ENCODE measurements at regions not wholly inside any gene's neighbourhood (a gene's known extent, or its start where the extent isn't known, plus 50 kb on each side); places are given as distances from the start of the nearest gene placed in this dataset.

DNA sequence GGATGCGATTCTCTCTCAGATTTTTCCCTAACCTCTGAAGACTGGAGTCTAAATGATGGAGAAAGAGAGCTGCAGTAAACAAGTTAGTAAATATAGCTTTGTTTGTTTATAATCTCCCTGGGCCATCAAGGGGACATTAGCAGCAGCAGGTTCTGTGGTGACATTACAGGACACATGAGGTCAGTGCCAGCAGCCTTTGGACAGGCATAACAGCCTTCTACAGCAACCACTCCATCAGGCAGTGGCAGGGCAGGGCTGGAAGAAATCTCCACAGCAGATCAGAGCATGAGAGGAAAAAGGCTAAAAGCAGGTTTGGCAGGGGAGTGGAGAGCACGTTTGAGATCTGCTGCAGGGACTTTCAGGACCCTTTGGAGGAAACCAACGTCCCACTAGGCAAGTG lies 127.6 kb upstream of the ACP3 start:
- no peak for DNase-seq (ENCODE audit: low spot score)

DNA sequence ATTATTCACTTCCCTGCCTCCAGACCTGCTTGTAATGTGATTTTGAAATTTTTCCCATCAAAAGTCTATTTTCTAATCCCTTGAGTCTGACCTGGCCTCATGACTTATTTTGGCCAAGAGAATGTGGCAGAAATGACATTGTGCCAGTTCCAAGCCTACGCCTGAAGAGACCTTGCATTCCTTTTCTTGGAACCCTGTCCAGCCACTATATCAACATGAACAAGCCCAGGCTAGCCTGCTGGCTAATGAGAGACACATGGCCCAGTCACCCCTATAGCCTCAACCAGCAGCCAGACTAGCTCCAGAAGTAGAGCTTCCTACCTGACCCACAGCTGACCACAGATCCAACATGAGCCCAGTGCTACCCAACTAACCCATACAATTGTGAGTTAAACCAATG lies 121.1 kb upstream of the ACP3 start:
- DNase-seq (ENCODE audit: low spot score): no peak

DNA sequence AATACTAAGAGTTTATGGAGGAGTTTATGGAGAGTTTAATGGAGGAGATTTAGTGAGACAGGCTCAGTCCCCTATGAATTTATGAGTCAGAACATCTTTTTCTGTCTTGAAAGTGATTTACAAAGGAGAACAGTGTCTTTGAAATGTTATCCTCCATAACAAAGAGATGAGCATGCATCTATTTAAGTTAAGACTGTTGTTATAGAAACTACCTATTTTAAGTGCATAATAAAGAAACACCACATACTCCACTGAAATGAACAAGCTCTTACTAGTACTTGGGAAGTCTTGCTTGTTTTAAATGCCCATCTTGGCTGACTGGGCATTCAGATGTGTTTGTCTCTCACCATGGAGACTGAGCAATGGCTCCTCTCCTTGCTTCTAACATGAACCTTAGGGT lies 118.7 kb upstream of the ACP3 start:
- no peak for DNase-seq (ENCODE audit: low spot score)

DNA sequence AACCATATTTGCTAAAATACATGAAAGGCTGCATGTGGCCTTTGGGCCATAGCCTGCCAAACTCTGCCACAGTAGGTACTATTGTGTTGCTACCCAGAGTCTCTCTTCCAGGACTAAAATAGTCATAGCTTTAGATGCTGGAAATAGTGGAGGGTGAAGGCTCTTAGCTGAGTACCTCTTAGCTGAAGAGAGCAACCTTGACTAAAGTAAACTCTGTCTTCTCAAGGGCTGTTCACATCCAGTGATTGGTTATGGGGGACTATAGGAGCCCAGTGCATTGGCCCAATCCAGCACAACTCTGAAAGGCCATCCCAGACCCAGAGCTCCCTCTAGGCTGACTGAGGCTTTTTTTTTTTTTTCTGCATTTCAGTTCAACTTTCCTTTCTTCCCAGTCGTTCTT lies 117.8 kb upstream of the ACP3 start:
- no peak for DNase-seq (ENCODE audit: low spot score)

DNA sequence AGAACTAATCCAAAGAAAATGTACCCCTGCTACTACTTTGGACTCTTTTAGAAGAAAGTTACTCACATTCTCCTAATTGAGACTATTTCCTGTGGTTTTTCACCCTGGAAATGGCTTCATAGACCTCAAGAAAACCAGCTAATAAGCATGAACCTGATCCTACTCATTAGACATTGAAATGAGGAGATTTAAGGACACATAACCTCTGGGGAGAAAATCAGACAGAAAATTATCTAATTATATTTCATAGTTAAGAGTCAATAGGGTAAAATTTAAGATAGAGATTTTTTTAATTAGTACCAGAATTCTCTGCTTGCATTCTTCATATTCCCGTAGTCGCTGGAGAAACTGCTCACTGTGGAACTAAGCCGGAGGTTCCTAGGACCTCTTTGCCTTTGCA lies 114.6 kb upstream of the ACP3 start:
- no peak for DNase-seq (ENCODE audit: low spot score)

DNA sequence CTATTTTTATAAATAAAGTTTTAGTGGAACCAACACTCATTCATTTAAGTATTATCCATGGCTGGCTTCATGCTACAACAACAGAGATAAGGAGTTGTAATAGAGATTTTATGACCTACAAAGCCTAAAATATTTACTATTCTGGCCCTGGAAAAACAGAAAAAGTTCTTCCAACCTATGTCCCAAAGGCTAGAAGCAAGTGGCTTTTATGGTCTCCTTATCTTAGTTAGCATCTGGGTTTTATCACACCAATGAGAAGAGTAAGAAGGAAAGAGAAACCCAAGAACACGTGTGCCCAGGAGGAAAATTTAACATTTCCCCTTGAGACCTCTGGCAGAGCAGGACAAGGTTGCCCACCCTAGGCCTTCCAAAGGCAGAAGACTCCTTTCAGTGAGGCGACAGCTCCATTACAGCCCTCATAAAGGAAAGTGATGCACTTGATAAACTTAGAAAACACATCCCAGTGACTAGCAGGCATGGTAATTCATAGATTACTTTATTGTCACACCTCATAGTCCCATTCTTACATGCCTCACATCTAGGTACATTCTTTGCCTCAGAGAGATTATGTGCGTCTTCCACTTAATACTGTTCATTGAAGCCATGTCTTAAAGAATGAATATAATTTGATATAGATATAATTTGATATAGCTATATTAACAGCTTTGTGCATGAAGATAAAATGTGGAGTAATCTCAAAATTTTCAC lies 113.2 kb upstream of the ACP3 start:
- no peak for DNase-seq (ENCODE audit: low spot score)

DNA sequence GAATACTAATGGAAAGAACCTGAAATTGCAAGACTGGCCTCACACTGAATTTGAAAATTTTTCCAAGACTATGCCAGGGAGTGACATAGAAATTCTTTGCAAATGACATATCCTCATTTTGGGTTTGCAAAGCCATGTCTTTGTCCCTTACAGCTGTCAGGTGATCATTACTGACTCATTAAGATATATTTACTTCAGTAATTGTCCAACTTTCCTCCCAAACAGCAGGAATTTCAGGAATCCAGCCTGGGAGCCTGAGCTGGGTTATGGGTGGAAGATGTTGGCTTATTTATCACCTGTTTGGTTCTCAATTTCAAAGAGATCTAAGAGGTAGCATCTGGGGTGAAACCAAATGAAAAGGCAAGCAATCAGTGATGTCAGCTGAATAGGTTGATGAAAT lies 111.6 kb upstream of the ACP3 start:
- DNase-seq (ENCODE audit: low spot score): no peak

DNA sequence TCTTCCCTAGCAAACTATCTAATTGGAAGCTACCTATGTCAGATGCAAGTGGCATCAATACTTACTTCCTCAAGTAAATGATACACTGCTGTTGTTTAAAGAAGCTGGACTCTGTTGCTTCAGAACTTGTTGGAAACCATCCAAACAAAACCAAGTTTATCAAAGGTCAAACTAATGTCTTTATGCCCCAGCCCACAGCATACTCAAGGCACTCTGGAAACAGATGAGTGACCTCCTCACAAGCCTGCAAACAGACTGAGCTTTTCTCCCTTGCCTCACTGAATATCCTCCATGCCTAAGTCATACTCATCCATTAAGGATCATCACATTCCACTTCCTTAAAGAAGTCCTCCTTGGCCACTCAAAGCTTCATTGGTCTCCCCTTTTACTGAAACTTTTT lies 107.4 kb upstream of the ACP3 start:
- DNase-seq (ENCODE audit: low spot score): no peak

DNA sequence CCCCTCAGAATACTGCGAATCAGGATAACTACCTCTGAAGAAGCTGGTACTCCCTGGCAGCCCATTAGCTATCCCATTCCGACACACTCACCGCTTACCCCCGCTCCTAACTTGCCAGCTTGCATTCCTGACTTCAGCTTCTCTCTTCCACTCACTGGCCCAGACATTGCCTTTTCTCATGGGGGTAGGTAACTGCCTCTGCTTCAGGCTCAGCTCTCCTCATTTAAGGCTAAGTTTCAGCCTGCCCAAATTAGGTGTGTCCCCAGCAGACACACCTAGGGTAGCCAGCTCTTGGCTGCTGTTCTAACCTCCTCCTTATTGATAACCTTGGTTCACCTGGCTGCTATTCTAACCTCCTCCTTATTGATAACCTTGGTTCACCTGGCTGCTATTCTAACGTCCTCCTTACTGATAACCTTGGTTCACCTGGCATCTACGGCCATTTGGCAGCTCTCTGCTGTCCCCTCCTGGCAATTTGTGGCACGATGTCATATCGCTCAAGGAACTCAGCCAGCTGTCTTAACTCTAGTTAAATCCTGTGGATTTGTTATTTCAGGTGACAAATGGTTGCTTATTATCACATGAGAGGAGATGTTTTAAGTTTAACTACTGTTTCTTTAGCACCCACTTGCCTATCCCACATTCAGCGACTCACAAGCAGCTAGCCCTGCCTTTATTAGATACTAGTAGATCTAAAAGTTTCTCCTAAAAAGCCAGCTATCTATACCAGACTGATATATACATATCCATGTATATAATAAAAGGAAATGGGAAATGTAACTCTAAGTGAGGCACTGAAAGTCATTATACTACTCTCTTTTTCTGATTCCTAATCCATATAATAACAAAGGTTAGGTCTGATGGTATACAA lies 106.5 kb upstream of the ACP3 start:
- no peak for DNase-seq (ENCODE audit: low spot score)

DNA sequence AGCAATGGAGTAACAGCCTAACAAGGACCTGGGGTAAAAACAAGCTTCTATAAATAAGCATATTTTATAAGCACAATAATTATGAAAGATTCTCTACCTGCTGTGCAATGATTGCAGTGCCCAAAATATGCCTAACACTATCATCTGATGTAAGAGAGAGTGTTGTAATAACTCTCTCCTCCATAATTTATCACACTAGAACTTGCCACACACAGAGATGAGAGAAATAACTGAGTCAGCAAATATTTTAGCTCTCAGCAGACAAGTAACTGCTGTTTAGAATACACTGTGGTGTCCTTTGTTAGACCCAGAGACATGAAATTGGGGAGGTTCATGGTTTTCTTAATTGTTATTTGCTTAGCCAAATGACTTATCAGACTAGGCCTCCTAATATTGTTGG lies 105.3 kb upstream of the ACP3 start:
- DNase-seq (ENCODE audit: low spot score): no peak

DNA sequence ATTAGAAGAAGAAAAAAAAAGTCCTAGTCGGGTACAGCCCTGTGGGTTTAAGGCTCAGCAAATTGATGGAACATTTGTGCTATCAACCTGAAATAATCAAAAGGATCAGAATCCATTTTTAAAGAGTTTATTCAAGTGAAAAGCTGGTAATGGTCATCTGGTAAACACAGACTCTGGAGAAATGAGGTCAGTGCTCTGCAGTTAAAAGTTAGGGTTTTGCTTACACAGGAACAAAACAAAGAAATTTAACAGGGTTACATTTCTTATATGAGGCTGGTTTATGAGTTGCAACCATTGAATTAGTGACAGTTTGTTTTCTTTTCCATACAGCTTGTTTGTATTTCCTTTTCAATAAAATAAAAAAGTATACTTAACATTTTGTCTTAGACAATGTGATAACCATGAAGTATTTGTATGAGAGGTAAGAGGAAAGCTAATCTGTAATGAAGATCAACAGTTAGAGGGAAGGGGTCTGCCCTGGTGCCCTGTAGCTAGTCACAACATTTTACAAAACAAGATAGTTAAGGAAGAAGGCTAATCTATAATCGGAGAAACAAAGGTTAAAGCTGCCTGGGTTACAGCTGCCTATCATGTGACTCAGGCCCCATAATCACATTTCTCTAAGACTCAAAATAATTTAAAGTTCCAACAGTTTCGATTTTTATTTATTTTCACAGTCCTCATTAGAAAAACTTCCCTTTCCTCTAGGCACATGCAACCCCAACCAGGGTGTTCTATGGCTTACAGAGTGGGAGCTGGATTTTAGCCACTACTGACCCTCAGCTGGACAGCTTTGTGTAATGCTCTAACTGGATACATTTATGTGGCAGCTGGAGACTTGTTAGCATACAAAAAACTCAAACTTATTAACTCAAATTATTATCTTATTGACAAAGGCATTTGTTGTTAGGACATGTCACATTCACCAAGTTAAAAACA lies 98.1 kb upstream of the ACP3 start:
- DNase-seq (ENCODE audit: low spot score): no peak

DNA sequence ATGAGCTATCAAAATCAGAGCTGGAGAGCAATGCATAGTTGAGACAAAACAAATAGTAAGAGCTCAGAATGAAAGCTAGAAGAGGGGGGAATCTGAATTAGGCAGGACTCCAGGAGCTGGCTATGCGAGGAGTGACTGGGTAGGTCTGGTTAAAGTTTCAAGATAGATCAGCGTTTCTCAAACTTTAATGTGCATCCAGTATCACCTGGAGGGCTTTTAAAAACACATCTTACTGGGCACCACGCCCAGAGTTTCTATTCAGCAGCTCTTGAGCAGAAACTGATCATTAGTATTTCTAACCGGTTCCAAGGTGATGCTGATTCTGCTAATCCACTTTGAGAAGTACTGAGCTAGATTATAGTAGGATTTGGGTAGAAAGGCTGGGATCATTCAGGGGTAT lies 96.2 kb upstream of the ACP3 start:
- DNase-seq (ENCODE audit: low spot score): no peak

DNA sequence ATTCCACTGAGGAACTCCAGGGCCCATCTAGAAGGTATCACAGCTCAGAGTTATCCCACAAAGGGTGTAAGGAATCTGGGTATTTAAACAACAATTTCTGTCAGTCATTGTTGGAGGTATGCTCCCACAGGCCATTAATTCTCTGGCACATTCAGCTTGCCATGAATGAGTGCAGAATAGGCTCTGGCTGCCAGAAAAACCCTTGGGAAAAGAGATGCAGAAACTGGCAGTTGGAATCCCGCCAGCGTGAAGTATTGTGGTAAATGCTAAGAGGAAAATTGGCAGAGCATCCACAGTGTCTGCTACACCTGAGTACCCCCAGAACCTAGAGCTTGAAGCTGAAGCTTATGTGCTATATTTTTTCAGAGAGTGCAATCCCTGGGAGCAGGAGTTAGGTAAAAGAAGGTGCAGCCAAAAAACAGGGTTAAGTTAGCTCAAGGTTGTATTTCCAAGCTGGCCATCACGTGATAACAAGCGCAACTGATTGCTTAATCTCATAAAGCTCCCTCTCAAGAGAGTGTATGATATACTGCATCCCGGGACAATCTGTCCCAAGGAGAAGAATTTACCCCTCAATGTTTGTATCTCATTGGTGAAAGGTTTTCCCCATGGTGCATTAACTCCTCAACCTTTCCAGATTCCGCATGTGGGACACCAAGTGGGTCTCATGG lies 94.2 kb upstream of the ACP3 start:
- no peak for DNase-seq (ENCODE audit: low spot score)

DNA sequence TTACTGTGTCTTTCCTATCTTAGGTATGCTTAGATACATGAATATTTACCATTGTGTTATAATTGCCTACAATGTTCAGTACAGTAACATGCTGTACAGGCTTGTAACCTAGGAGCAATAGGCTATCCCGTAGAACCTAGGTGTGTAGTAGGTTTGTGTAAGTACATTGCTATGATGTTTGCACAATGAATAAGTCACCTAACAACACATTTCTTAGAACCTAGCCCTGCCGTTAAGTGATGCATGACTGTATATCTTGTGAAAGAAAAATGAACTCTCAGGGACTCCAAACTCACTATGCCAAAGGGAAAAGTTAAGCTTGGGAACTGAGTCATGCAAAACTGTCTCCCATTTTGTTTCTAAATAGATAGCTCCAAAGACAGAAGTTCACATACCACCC lies 91.5 kb upstream of the ACP3 start:
- no peak for DNase-seq (ENCODE audit: low spot score)

DNA sequence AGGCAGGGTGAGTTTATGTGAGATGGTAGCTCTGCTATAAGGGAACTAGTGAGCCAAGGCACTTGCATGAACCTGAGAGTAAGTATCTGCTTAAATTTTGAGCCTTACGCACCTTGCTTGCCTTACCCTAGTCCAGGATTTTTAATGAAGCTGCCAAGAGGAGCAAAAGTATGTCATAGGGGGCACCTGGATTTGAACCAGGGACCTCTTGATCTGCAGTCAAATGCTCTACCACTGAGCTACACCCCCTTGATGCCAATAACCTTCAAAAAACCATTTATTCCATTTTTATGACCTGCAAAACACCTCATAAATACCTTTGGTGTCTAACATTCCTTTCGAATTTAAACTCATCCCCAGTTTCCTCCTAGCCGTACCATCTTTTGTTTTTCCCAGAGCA lies 88.3 kb upstream of the ACP3 start:
- no peak for DNase-seq (ENCODE audit: low spot score)

DNA sequence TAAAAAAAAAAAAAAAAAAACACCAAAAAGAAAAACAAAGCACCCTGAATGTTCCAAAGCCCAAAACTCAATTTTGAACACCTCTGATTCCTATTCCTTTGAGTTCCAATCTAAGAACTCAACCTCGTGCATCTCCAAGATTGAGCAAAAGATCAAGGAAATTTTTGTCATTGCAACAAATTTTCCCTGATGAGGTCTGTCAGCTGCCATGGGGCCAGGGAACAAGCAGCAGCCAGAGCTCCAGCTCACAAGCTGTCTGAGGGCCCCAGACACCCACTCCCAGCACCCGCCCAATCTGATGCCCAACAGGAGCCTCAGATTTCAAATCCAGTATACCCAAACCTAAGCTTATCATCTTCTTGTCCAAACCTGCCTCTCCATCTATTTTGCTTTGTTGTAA lies 87.6 kb upstream of the ACP3 start:
- DNase-seq (ENCODE audit: low spot score): no peak

DNA sequence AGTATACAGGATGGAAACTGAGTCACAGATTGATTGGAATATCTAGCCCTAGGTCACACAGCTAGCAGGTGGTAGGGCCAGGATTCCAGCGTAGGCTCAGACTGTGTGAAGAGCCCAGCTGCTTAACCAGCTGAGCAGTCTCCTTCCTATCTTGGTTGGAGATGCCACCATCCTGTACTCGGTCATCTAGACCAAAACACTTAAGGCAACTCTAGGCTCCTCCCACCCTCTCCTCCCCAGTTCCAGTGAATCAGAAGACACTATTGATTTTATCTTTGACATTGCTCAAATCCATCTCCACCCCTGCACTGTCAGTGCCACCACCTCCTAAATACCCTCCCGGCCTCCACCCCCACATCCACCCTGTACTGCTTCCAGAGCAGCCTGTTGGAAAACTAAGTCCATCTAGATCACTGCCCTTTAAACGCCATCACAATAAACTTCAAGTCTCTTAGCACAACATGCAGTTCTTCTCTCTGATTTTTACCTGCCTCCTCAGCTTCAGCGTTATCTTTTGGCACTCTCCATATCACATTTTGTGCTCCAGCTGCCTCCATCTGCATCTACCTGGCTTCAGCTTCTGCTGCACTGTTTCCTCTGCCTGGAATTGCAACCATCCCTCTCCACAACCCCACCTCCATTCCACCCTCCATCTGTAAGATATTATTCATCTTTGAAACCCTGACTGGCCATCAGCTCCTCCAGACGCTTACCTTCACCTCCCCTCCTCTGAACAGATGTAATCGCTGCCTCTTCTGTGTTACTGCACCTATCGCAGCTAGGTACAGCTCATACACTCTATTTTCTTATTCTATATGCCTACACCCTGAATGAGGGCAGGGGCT lies 86.8 kb upstream of the ACP3 start:
- DNase-seq (ENCODE audit: low spot score): no peak

DNA sequence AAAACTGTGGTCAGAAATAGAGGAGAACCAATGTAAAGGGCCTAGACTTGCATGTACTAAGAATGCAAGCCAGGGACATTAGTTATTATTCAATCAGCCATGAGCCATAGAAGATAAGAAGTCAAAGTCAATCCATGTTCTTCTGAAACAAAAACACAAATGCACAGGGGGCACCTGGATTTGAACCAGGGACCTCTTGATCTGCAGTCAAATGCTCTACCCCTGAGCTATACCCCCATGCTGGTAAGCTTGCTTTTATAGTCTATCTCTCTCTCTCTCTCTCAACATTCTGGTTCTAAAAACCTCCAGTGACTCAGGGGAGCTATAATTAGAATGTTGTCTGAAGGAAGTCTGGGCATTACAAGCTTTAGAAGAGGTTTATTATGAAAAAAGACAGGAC lies 85.6 kb upstream of the ACP3 start:
- DNase-seq (ENCODE audit: low spot score): no peak

DNA sequence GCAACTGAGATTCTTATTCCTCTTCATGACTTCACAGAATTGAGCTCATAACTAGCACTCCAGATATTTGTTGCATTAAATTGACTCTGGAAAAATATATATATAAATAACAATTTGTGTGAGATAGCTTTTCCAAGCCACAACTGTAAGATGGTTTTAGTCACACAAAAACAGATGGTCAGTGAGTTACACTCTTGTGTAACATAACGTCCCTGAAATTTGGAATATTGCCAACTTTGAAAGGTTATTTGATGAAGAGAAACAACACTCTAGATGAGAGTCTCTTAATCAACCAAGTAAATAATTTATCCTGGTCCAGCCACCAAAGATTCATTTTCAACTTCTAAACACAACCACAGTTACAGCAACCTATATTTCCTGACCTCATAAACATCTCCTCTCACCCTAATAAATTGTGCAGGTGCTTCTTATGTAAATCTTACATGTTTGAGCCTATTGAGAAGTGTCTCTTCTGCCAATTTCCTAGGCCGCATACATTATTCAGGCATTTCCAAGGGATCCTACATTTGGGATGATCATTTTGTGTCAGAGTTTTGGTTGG lies 84.9 kb upstream of the ACP3 start:
- DNase-seq (ENCODE audit: low spot score): no peak

DNA sequence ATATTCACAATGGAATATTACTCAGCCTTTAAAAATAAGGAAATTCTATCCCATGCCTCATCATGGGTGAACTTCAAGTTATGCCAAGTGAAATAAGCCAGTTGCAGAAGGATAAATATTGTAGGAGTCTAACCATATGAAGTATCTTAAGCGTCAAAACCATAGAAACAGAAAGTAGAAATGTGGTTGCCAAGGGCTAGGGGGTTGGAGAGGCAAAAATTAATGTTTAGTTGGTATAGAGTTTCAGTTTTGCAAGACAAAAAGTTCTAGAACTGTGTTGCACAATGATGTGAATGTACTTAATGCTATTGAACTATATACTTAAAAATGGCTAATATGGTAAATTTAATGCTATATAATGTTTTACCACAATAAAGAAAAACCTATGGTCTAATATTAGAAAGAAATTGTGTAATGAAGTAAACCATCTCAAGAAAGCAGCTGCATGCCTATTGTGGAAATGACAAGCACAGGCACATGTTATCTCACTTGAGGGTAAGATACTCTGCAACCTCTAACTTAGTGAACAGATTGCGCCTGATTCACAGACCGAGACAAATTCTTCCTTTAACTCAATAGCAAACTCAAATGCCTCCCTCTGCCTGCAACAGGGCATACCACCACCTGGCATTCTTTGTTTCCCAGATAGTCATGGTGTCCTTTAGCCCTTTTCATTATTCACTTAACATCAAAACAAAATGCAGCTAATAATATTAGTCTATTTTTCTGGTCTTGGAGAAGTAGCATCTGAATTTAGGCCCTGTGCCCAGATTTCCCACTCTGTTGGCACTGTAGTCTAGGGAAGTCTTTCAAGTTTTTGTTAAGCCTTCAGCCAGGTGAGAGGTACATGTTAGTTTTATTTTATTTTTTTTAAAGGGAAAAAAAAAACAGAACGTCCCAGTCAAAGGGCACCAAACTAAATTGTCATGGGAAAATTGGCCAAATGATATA lies 80.2 kb upstream of the ACP3 start:
- no peak for DNase-seq (ENCODE audit: low spot score)

All from putamen (tissue), 1 donor.